ENCODE measurements at regions not wholly inside any gene's neighbourhood (a gene's known extent, or its start where the extent isn't known, plus 50 kb on each side); places are given as distances from the start of the nearest gene placed in this dataset.

GRCh38 chr1:234704106-234704887 is 94.3 kb upstream of the IRF2BP2 start:
- Histone ChIP-seq H3K4me3 (ENCODE audit: low read depth, low read length) (no peak overlapping the region), H3K27me3 (ENCODE audit: control insufficient read depth, insufficient read depth, low read length) (no peaks in the 10 kb centered on the region), H3K4me1 (ENCODE audit: control insufficient read depth, insufficient read depth, low read length) (no peaks in the 10 kb centered on the region), H3K9ac (ENCODE audit: low read depth, low read length) (no peak overlapping the region), H3K36me3 (ENCODE audit: control insufficient read depth, insufficient read depth, low read length) (no peaks in the 10 kb centered on the region), H3K9me3 (ENCODE audit: control insufficient read depth, insufficient read depth, low read length) (no peaks in the 10 kb centered on the region)

GRCh38 chr1:234702342-234703000 is 92.5 kb upstream of the IRF2BP2 start:
- no peaks in the 10 kb centered on the region for H3K9me3 ChIP-seq (ENCODE audit: control insufficient read depth, insufficient read depth, low read length)

GRCh38 chr1:234701737-234702341 is 91.9 kb upstream of the IRF2BP2 start:
- H3K27me3 ChIP-seq (ENCODE audit: control insufficient read depth, insufficient read depth, low read length), result no peaks in the 10 kb centered on the region
- no peak overlapping the region for H3K9ac ChIP-seq (ENCODE audit: low read depth, low read length)
- no peaks in the 10 kb centered on the region for H3K4me1 ChIP-seq (ENCODE audit: control insufficient read depth, insufficient read depth, low read length)
- H3K36me3 ChIP-seq (ENCODE audit: control insufficient read depth, insufficient read depth, low read length), result no peaks in the 10 kb centered on the region
- no peak overlapping the region for H3K4me3 ChIP-seq (ENCODE audit: low read depth, low read length)
- no peaks in the 10 kb centered on the region for H3K9me3 ChIP-seq (ENCODE audit: control insufficient read depth, insufficient read depth, low read length)

More at GRCh38 chr1:234702342-234703000, 92.5 kb upstream of the IRF2BP2 start:
- Histone ChIP-seq H3K27me3 (ENCODE audit: control insufficient read depth, insufficient read depth, low read length) (no peaks in the 10 kb centered on the region), H3K9ac (ENCODE audit: low read depth, low read length) (no peak overlapping the region), H3K4me1 (ENCODE audit: control insufficient read depth, insufficient read depth, low read length) (no peaks in the 10 kb centered on the region), H3K4me3 (ENCODE audit: low read depth, low read length) (no peak overlapping the region), H3K36me3 (ENCODE audit: control insufficient read depth, insufficient read depth, low read length) (no peaks in the 10 kb centered on the region)

GRCh38 chr1:234699795-234700665 is 90.1 kb upstream of the IRF2BP2 start:
- Histone ChIP-seq H3K27me3 (ENCODE audit: control insufficient read depth, insufficient read depth, low read length) (no peaks in the 10 kb centered on the region), H3K36me3 (ENCODE audit: control insufficient read depth, insufficient read depth, low read length) (no peaks in the 10 kb centered on the region), H3K9me3 (ENCODE audit: control insufficient read depth, insufficient read depth, low read length) (no peaks in the 10 kb centered on the region), H3K4me3 (ENCODE audit: low read depth, low read length) (no peak overlapping the region), H3K9ac (ENCODE audit: low read depth, low read length) (no peak overlapping the region), H3K4me1 (ENCODE audit: control insufficient read depth, insufficient read depth, low read length) (no peaks in the 10 kb centered on the region)

- Histone ChIP-seq H3K4me1 (ENCODE audit: control insufficient read depth, insufficient read depth, low read length) (no peaks in the 10 kb centered on the region), H3K9ac (ENCODE audit: low read depth, low read length) (no peak overlapping the region), H3K36me3 (ENCODE audit: control insufficient read depth, insufficient read depth, low read length) (no peaks in the 10 kb centered on the region), H3K4me3 (ENCODE audit: low read depth, low read length) (no peak overlapping the region), H3K9me3 (ENCODE audit: control insufficient read depth, insufficient read depth, low read length) (no peaks in the 10 kb centered on the region), H3K27me3 (ENCODE audit: control insufficient read depth, insufficient read depth, low read length) (no peaks in the 10 kb centered on the region)
These were observed 88.7 kb upstream of the IRF2BP2 start for GRCh38 chr1:234698686-234699085.

GRCh38 chr1:234697741-234698140 is 87.8 kb upstream of the IRF2BP2 start:
- Histone ChIP-seq H3K27me3 (ENCODE audit: control insufficient read depth, insufficient read depth, low read length) (no peaks in the 10 kb centered on the region), H3K4me3 (ENCODE audit: low read depth, low read length) (no peak overlapping the region), H3K9me3 (ENCODE audit: control insufficient read depth, insufficient read depth, low read length) (no peaks in the 10 kb centered on the region), H3K36me3 (ENCODE audit: control insufficient read depth, insufficient read depth, low read length) (no peaks in the 10 kb centered on the region), H3K9ac (ENCODE audit: low read depth, low read length) (no peak overlapping the region), H3K4me1 (ENCODE audit: control insufficient read depth, insufficient read depth, low read length) (no peaks in the 10 kb centered on the region)

GRCh38 chr1:234697015-234697414 is 87.0 kb upstream of the IRF2BP2 start:
- no peaks in the 10 kb centered on the region for H3K9me3 ChIP-seq (ENCODE audit: control insufficient read depth, insufficient read depth, low read length)
- no peaks in the 10 kb centered on the region for H3K4me1 ChIP-seq (ENCODE audit: control insufficient read depth, insufficient read depth, low read length)
- H3K36me3 ChIP-seq (ENCODE audit: control insufficient read depth, insufficient read depth, low read length), result no peaks in the 10 kb centered on the region
- H3K4me3 ChIP-seq (ENCODE audit: low read depth, low read length), result no peak overlapping the region
- H3K9ac ChIP-seq (ENCODE audit: low read depth, low read length), result no peak overlapping the region
- H3K27me3 ChIP-seq (ENCODE audit: control insufficient read depth, insufficient read depth, low read length), result no peaks in the 10 kb centered on the region

- no peak overlapping the region for H3K9ac ChIP-seq (ENCODE audit: low read depth, low read length)
- no peaks in the 10 kb centered on the region for H3K4me1 ChIP-seq (ENCODE audit: control insufficient read depth, insufficient read depth, low read length)
- no peaks in the 10 kb centered on the region for H3K36me3 ChIP-seq (ENCODE audit: control insufficient read depth, insufficient read depth, low read length)
- H3K27me3 ChIP-seq (ENCODE audit: control insufficient read depth, insufficient read depth, low read length), result no peaks in the 10 kb centered on the region
- H3K9me3 ChIP-seq (ENCODE audit: control insufficient read depth, insufficient read depth, low read length), result no peaks in the 10 kb centered on the region
- no peak overlapping the region for H3K4me3 ChIP-seq (ENCODE audit: low read depth, low read length)
These were observed 86.2 kb upstream of the IRF2BP2 start for GRCh38 chr1:234696148-234696576.

- Histone ChIP-seq H3K4me3 (ENCODE audit: low read depth, low read length) (no peak overlapping the region), H3K9me3 (ENCODE audit: control insufficient read depth, insufficient read depth, low read length) (no peaks in the 10 kb centered on the region), H3K27me3 (ENCODE audit: control insufficient read depth, insufficient read depth, low read length) (no peaks in the 10 kb centered on the region), H3K9ac (ENCODE audit: low read depth, low read length) (no peak overlapping the region), H3K36me3 (ENCODE audit: control insufficient read depth, insufficient read depth, low read length) (no peaks in the 10 kb centered on the region), H3K4me1 (ENCODE audit: control insufficient read depth, insufficient read depth, low read length) (no peaks in the 10 kb centered on the region)
These were observed 84.7 kb upstream of the IRF2BP2 start for GRCh38 chr1:234694661-234695060.

- Histone ChIP-seq H3K4me1 (ENCODE audit: control insufficient read depth, insufficient read depth, low read length) (no peaks in the 10 kb centered on the region), H3K9ac (ENCODE audit: low read depth, low read length) (no peak overlapping the region), H3K9me3 (ENCODE audit: control insufficient read depth, insufficient read depth, low read length) (no peaks in the 10 kb centered on the region), H3K4me3 (ENCODE audit: low read depth, low read length) (no peak overlapping the region), H3K27me3 (ENCODE audit: control insufficient read depth, insufficient read depth, low read length) (no peaks in the 10 kb centered on the region), H3K36me3 (ENCODE audit: control insufficient read depth, insufficient read depth, low read length) (no peaks in the 10 kb centered on the region)
These were observed 83.1 kb upstream of the IRF2BP2 start for GRCh38 chr1:234692966-234693580.

- Histone ChIP-seq H3K36me3 (ENCODE audit: control insufficient read depth, insufficient read depth, low read length) (no peaks in the 10 kb centered on the region), H3K9me3 (ENCODE audit: control insufficient read depth, insufficient read depth, low read length) (no peaks in the 10 kb centered on the region), H3K4me1 (ENCODE audit: control insufficient read depth, insufficient read depth, low read length) (no peaks in the 10 kb centered on the region)
These were observed 81.6 kb upstream of the IRF2BP2 start for GRCh38 chr1:234691567-234691966.

More at GRCh38 chr1:234691567-234691966, 81.6 kb upstream of the IRF2BP2 start:
- Histone ChIP-seq H3K4me3 (ENCODE audit: low read depth, low read length) (no peak overlapping the region), H3K9ac (ENCODE audit: low read depth, low read length) (no peak overlapping the region), H3K27me3 (ENCODE audit: control insufficient read depth, insufficient read depth, low read length) (no peaks in the 10 kb centered on the region)

Measured in iPS-15b (cell line).